OCI-LY3 (cell line): ENCODE measurements at regions not wholly inside any gene's neighbourhood (a gene's known extent, or its start where the extent isn't known, plus 50 kb on each side); places are given as distances from the start of the nearest gene placed in this dataset.

Experiments used
- EZH2phosphoT487 ChIP-seq: fragments of 200-600 bp; shearing (Covaris generic); IDR thresholded peaks from 2 replicates; pipeline ENCODE4 v1.6.1; 2018; ENCODE audit warnings: antibody characterized with exemption, mixed run types, low read depth
- TF ChIP-seq, protein P1 (sequence below): fragments of 200-600, 300-600 bp; sonication (generic); IDR thresholded peaks from 2 replicates; pipeline ENCODE4 v1.5.1; 2014; ENCODE audit warnings: antibody characterized with exemption, low read length, low read depth

DNA sequence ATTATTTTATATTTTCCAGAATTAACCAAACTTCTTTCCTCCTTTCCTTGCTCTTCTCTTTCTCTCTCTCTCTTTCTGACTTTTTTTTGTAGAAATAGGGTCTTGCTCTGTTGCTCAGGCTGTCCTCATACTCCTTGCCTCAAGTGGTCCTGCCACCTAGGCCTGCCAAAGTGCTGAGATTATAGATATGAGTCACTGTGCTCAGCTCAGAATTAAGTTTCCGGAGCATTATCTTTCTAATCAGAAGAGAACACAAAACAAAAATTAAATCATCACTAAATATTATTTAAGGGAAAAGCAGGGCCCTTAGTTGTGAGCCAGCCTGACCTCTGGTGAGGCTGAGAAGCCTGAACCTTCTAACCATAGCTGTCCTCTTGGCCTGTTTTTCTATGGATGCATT is 168.2 kb downstream of the SOX2 start:
- TF ChIP-seq, protein P1, sequence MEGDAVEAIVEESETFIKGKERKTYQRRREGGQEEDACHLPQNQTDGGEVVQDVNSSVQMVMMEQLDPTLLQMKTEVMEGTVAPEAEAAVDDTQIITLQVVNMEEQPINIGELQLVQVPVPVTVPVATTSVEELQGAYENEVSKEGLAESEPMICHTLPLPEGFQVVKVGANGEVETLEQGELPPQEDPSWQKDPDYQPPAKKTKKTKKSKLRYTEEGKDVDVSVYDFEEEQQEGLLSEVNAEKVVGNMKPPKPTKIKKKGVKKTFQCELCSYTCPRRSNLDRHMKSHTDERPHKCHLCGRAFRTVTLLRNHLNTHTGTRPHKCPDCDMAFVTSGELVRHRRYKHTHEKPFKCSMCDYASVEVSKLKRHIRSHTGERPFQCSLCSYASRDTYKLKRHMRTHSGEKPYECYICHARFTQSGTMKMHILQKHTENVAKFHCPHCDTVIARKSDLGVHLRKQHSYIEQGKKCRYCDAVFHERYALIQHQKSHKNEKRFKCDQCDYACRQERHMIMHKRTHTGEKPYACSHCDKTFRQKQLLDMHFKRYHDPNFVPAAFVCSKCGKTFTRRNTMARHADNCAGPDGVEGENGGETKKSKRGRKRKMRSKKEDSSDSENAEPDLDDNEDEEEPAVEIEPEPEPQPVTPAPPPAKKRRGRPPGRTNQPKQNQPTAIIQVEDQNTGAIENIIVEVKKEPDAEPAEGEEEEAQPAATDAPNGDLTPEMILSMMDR: no peak
- TF ChIP-seq EZH2phosphoT487: no peak
